ENCODE measurements at regions not wholly inside any gene's neighbourhood (a gene's known extent, or its start where the extent isn't known, plus 50 kb on each side); places are given as distances from the start of the nearest gene placed in this dataset.

DNA sequence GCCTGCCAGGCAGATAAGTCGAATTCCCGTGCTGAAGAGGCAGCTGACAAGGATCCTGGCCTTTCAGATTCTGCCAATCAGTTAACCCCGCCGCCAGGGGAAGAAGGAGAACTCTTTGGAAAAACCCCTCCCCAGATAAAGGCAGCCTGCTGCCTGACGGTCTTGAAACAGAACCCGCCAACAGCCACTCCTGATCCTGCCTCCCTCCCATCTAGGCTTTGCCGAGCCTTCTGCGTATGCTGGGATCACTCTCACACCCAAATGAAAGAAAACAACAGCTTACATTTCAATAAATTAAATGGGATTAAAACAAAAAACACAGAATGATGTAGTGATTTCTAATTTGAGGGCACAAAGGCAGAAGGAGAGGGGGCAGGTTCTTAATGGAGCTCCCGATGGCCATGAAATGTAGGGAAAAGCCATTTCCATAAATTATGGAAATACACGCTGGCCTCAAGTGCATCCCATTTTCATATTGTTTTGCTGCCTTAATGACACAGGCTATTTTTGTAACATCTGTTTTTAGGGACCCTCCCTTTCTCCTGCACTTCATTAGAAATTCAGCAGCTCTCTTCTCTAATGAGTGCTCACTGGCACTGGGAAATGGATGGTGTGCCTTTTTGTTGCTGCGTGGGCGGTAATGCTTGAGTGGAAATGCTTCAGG, 319.1 kb downstream of the MED10 start:
- H3K27ac Mint-ChIP-seq (ENCODE audit: unreplicated experiment) = no peak overlapping the region
- no peak for DNase-seq (ENCODE audit: low spot score)
- H3K4me3 Mint-ChIP-seq (ENCODE audit: unreplicated experiment) = no peak overlapping the region
- H3K27me3 Mint-ChIP-seq (ENCODE audit: low read depth) = no peaks in the 10 kb centered on the region
- H3K4me1 Mint-ChIP-seq (ENCODE audit: low read depth) = no peaks in the 10 kb centered on the region
- H3K9me3 Mint-ChIP-seq (ENCODE audit: low read depth) = peaks cover 2% of the 10 kb centered on the region
- H3K36me3 Mint-ChIP-seq (ENCODE audit: low read depth) = no peaks in the 10 kb centered on the region
- TF ChIP-seq, protein P1, sequence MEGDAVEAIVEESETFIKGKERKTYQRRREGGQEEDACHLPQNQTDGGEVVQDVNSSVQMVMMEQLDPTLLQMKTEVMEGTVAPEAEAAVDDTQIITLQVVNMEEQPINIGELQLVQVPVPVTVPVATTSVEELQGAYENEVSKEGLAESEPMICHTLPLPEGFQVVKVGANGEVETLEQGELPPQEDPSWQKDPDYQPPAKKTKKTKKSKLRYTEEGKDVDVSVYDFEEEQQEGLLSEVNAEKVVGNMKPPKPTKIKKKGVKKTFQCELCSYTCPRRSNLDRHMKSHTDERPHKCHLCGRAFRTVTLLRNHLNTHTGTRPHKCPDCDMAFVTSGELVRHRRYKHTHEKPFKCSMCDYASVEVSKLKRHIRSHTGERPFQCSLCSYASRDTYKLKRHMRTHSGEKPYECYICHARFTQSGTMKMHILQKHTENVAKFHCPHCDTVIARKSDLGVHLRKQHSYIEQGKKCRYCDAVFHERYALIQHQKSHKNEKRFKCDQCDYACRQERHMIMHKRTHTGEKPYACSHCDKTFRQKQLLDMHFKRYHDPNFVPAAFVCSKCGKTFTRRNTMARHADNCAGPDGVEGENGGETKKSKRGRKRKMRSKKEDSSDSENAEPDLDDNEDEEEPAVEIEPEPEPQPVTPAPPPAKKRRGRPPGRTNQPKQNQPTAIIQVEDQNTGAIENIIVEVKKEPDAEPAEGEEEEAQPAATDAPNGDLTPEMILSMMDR (IDR thresholded peaks at IDR 0.05) = no peak

DNA sequence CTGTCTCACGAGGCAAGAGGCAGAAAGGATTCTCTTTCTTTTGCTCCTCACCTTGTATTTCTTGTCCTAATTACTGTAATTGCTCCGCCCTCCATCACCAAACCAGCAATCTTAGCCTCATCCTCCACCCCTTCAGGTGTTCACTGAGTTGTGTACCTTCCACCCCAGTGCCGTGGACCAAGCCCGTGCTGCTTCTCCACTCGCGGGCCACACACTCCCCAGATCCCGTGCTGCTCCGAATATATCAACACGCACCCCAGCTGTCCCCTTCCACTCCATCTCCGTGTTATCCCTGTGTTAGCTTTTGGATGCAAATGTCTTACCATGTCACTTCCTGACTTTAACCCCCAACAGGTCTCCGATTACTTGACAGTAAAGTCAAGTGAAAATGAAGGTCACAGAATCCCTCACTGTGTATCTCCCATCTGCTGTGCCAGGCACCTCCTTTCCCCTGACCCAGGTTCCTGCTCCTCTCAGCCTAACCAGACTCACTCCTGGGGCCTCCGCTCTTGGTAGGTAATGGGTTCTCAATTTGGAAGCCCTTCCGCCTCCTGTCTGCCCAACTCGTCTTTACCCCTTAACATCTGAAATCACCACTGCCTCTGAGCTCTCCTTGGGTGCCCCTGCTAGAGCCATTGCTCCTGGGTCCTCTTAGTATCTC, 320.2 kb downstream of the MED10 start:
- Mint-ChIP-seq H3K27ac (ENCODE audit: unreplicated experiment) (no peak overlapping the region), H3K4me3 (ENCODE audit: unreplicated experiment) (no peak overlapping the region), H3K36me3 (ENCODE audit: low read depth) (no peaks in the 10 kb centered on the region), H3K27me3 (ENCODE audit: low read depth) (no peaks in the 10 kb centered on the region), H3K9me3 (ENCODE audit: low read depth) (peaks cover 2% of the 10 kb centered on the region), H3K4me1 (ENCODE audit: low read depth) (no peaks in the 10 kb centered on the region)
- TF ChIP-seq, protein P1 (IDR thresholded peaks at IDR 0.05) = no peak
- DNase-seq (ENCODE audit: low spot score) = no peak

DNA sequence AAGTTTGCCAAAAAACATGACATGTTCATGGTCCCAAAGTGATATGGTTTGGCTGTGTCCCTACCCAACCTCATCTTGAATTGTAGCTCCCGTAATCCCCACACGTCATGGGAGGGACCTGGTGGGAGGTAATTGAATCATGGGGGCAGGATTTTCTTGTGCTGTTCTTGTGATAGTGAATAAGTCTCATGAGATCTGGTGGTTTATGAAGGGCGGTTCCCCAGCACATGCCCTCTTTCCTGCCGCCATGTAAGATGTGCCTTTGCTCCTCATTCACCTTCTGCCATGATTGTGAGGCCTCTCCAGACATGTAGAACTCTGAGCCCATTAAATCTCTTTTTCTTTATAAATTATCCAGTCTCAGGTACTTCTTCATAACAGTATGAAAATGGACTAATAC, 322.1 kb downstream of the MED10 start:
- Mint-ChIP-seq H3K9me3 (ENCODE audit: low read depth) (peaks cover 2% of the 10 kb centered on the region), H3K27me3 (ENCODE audit: low read depth) (no peaks in the 10 kb centered on the region), H3K4me3 (ENCODE audit: unreplicated experiment) (no peak overlapping the region), H3K36me3 (ENCODE audit: low read depth) (no peaks in the 10 kb centered on the region), H3K4me1 (ENCODE audit: low read depth) (no peaks in the 10 kb centered on the region), H3K27ac (ENCODE audit: unreplicated experiment) (no peak overlapping the region)
- TF ChIP-seq, protein P1 (IDR thresholded peaks at IDR 0.05) = no peak
- DNase-seq (ENCODE audit: low spot score) = no peak

DNA sequence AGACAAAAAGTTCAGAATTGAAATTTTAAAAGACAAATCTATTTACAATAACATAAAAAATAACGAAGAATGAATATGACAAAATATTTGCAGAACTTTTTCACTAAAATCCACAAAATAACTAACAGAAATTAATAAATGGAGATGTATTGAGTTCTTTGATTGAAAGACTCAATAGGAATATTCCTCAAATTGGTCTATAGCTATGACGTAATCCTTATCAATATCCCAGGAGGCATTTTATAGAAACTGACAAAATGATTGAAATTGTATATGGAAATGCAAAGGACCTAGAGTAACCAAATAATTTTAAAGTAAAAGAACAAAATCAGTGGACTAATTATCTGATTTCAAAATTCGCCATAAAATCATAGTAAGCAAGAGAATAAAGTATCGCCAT, 328.7 kb downstream of the MED10 start:
- Mint-ChIP-seq H3K4me1 (ENCODE audit: low read depth) (no peaks in the 10 kb centered on the region), H3K27me3 (ENCODE audit: low read depth) (peaks cover 4% of the 10 kb centered on the region), H3K27ac (ENCODE audit: unreplicated experiment) (no peak overlapping the region), H3K36me3 (ENCODE audit: low read depth) (no peaks in the 10 kb centered on the region), H3K4me3 (ENCODE audit: unreplicated experiment) (no peak overlapping the region), H3K9me3 (ENCODE audit: low read depth) (no peaks in the 10 kb centered on the region)
- no peak for DNase-seq (ENCODE audit: low spot score)
- TF ChIP-seq, protein P1 (IDR thresholded peaks at IDR 0.05) = no peak

DNA sequence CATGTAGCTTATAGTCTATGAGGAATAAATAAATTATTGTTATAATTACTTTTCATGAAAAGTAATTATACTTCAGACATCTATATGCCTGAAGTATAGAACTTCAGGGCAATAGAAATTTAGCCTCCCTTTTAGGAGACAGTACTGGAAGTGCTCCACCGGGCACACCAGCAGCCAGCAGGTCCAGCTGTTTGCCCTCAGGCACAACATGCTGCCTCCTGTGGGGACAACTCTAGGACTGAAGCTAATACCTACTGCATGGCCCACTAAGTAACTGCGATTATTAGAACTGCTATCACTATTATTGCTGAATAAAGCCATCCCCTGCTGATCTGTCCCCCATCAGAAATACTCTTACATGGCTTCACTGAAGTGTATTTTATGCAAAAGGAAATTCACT, 329.6 kb downstream of the MED10 start:
- TF ChIP-seq, protein P1 (IDR thresholded peaks at IDR 0.05) = no peak
- Mint-ChIP-seq H3K4me1 (ENCODE audit: low read depth) (no peaks in the 10 kb centered on the region), H3K4me3 (ENCODE audit: unreplicated experiment) (no peak overlapping the region), H3K27ac (ENCODE audit: unreplicated experiment) (no peak overlapping the region), H3K9me3 (ENCODE audit: low read depth) (no peaks in the 10 kb centered on the region), H3K36me3 (ENCODE audit: low read depth) (no peaks in the 10 kb centered on the region), H3K27me3 (ENCODE audit: low read depth) (peaks cover 4% of the 10 kb centered on the region)
- no peak for DNase-seq (ENCODE audit: low spot score)

All from chondrocyte (in vitro differentiated cells).